ENCODE measurements at regions not wholly inside any gene's neighbourhood (a gene's known extent, or its start where the extent isn't known, plus 50 kb on each side); places are given as distances from the start of the nearest gene placed in this dataset.

DNA sequence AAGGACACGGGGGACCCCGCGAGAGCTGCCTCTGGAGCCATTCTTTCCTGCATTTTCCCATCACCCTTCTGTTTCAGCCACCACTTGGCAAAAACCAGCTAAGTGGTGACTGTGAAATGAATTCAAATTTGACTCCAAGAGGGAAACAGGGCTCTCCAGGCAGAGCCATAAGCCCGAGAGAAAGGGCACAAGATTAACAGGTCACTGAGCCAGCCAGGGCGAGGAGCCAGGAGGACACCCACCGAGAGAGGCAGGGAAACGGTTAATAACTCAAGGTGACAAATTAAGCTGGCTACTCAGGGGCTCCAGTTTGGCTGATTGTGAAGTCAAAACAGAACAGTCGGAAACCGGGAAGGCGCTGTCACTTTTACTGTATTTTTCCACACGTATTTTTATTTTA, 67.8 kb upstream of the SOX9 start:
- TF ChIP-seq CTCF (IDR thresholded peaks at IDR 0.05) (no peak), POLR2A (IDR thresholded peaks at IDR 0.05) (no peak)

Data from uterus (tissue), 2 donors.